ENCODE measurements at regions not wholly inside any gene's neighbourhood (a gene's known extent, or its start where the extent isn't known, plus 50 kb on each side); places are given as distances from the start of the nearest gene placed in this dataset.
"Not testable (repeated sequence)": the region's sequence is repeated elsewhere in the genome, so short reads cannot be mapped to it uniquely, and the experiment has no call there.

- no peak for DNase-seq
- Histone ChIP-seq H3K36me3 (ENCODE audit: low read depth, missing control alignments) (no peaks in the 10 kb centered on the region), H3K27me3 (no peaks in the 10 kb centered on the region), H3K4me3 (no peak overlapping the region), H3K27ac (no peak overlapping the region), H3K4me1 (no peaks in the 10 kb centered on the region), H3K9me3 (no peaks in the 10 kb centered on the region)
- intact Hi-C loops (cut with DNase I; ENCODE audit: low total_unique reads) = no loop called here
- 42 to 49% methylated on average over 3 of the region's 3 CpGs for WGBS, 2 donors
- TF ChIP-seq POLR2A (IDR thresholded peaks at IDR 0.05) (no peak), CTCF (IDR thresholded peaks at IDR 0.05) (no peak)
Observed at GRCh38 chr3:178352326-178353005, 183.8 kb upstream of the KCNMB2 start.

- no peak overlapping the region for H3K27ac ChIP-seq
- TF ChIP-seq CTCF (IDR thresholded peaks at IDR 0.05) (no peak), POLR2A (IDR thresholded peaks at IDR 0.05) (no peak)
- H3K27me3 ChIP-seq = no peaks in the 10 kb centered on the region
- no peak overlapping the region for H3K4me3 ChIP-seq
- H3K4me1 ChIP-seq = no peaks in the 10 kb centered on the region
- H3K9me3 ChIP-seq = no peaks in the 10 kb centered on the region
- DNase-seq = no peak
- intact Hi-C loops (cut with DNase I; ENCODE audit: low total_unique reads) = no loop called here
- no peaks in the 10 kb centered on the region for H3K36me3 ChIP-seq (ENCODE audit: low read depth, missing control alignments)
- 54 to 55% methylated on average over 1 of the region's 1 CpG for WGBS, 2 donors
Observed at GRCh38 chr3:178353006-178353694, 183.1 kb upstream of the KCNMB2 start.

- intact Hi-C loops (cut with DNase I; ENCODE audit: low total_unique reads) = no loop called here
- Histone ChIP-seq H3K27ac (peak overlapping the region in 1 of 2 donors; percentile 14), H3K36me3 (ENCODE audit: low read depth, missing control alignments) (no peaks in the 10 kb centered on the region), H3K4me1 (no peaks in the 10 kb centered on the region), H3K27me3 (no peaks in the 10 kb centered on the region), H3K9me3 (no peaks in the 10 kb centered on the region), H3K4me3 (no peak overlapping the region)
- DNase-seq = no peak
- WGBS, 2 donors = 43 to 49% methylated on average over 6 of the region's 6 CpGs
- no peak for TF ChIP-seq POLR2A (IDR thresholded peaks at IDR 0.05)
- no peak for TF ChIP-seq CTCF (IDR thresholded peaks at IDR 0.05)
Observed at GRCh38 chr3:178359728-178360127, 176.5 kb upstream of the KCNMB2 start.

- DNase-seq; intact Hi-C loops (cut with DNase I; ENCODE audit: low total_unique reads); H3K27me3 ChIP-seq; H3K4me3 ChIP-seq; H3K27ac ChIP-seq; H3K4me1 ChIP-seq; H3K9me3 ChIP-seq; H3K36me3 ChIP-seq (ENCODE audit: low read depth, missing control alignments): not testable (repeated sequence)
- 96 to 100% methylated on average over 2 of the region's 2 CpGs for WGBS, 2 donors
Observed at GRCh38 chr3:178363048-178363447, 173.2 kb upstream of the KCNMB2 start.

GRCh38 chr3:178367817-178368617 lies 168.2 kb upstream of the KCNMB2 start:
- no peak overlapping the region for H3K27ac ChIP-seq
- TF ChIP-seq POLR2A (IDR thresholded peaks at IDR 0.05) = no peak
- no peaks in the 10 kb centered on the region for H3K36me3 ChIP-seq (ENCODE audit: low read depth, missing control alignments)
- no peak for DNase-seq
- H3K4me1 ChIP-seq = no peaks in the 10 kb centered on the region
- H3K27me3 ChIP-seq = no peaks in the 10 kb centered on the region
- 30 to 40% methylated on average over 4 of the region's 4 CpGs for WGBS, 2 donors
- H3K4me3 ChIP-seq = no peak overlapping the region
- intact Hi-C loops (cut with DNase I; ENCODE audit: low total_unique reads) = no loop called here
- no peaks in the 10 kb centered on the region for H3K9me3 ChIP-seq

Measured in testis (tissue), 2 donors.